ENCODE measurements at regions not wholly inside any gene's neighbourhood (a gene's known extent, or its start where the extent isn't known, plus 50 kb on each side); places are given as distances from the start of the nearest gene placed in this dataset.

GRCh38 chr13:104320446-104320845, 1254.2 kb upstream of the SLC10A2 start:
- no peak for DNase-seq

DNA sequence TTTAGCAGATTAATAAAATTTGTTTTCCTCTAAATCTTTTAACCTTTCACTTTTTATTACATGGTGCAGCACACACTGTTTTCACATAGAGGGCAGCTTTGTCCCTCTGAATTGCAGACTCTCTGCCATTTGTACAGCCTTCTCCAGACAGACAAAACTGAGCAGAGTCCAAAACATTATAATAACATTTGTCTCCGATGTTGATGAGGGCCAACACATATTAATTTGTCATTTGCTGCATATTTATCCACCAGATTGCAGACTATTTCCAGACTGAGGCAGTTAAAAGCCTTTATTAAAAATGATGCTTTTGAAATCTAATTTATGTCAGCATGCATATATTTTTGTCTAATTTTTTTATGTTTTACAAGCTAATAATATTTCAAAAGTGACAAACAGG, 1251.9 kb upstream of the SLC10A2 start:
- no peak for DNase-seq

GRCh38 chr13:104315606-104316005, 1249.4 kb upstream of the SLC10A2 start:
- DNase-seq = no peak

DNA sequence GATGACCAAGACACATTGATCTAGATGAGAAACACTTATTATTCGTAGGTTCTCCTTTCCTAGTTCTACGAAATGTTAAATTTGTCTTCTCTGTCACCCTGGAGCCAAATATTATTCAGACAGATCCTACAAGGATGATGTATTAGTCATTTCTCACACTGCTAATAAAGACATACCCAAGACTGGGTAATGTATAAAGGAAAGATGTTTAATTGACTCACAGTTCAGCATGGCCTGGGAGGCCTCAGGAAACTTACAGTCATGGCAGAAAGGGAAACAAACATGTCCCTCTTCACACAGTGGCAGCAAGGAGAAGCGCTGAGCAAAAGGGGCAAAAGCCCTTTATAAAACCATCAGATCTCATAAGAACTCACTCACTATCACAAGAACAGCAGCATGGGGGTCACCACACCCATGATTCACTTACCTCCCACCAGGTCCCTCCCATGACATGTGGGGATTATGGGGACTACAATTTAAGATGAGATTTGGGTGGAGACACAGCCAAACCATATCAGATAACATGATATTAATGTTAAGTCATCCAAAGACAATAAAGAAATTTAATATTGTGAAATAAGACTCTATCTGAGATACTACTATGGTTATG, 1248.8 kb upstream of the SLC10A2 start:
- DNase-seq = no peak

- DNase-seq = no peak
These were observed 1248.1 kb upstream of the SLC10A2 start for GRCh38 chr13:104314321-104314720.

DNA sequence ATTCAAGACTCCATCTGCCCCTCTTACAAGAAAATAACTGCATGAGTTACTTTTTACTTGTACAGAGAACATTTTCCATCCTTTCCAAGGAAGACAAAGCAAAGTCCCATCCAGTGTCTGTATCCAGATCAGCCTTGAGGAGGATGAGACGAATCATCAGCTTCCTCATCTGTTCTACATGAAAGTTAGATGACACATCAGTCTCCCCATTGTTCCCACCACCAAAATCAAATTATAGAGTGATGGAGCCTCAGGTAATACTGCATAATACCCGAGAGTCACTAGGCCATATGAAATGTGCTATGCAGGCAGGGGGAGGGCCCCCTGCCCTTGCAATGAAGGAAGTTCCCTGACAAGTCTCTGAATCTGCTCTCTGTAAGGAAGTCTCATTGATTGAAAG, 1244.6 kb upstream of the SLC10A2 start:
- no peak for DNase-seq

GRCh38 chr13:104309431-104309830, 1243.2 kb upstream of the SLC10A2 start:
- no peak for DNase-seq

DNA sequence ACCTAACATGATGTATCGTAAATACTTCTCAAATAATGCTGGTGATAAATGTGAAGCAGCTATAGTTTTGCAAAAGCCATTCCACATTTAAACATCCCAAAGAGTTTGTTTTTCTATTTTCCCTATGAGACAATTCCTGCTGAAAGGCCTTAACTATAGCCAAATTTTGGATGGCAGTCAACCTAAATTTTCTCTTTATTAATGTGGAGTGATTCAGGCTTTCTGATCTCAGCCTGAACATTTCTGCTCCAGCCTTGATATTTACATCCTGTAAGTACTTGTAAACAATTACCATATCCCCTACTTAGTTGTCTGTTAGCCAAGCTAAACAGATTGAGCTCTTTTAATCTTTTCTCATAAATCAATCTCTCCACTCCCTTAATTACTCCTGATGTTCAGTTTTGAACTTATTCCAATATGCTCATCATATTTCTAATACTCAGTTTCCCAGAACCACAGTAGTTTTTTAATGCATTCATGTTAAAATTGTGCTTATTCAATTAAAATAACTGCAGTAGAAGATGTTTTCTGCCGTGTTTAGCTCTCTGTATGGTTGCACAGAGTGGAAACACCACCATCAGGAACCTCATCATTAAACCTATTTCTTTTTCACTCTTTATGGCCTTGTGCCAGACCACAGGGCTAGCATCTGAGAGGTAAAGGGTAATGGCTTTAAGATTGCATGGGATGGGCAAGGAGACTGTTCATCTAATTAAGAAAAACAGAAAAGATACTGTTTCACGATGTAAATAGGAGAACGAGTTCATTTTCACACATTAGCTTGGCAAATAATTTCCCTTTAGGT, 1235.2 kb upstream of the SLC10A2 start:
- DNase-seq = no peak

GRCh38 chr13:104297075-104297474, 1230.9 kb upstream of the SLC10A2 start:
- no peak for DNase-seq

DNA sequence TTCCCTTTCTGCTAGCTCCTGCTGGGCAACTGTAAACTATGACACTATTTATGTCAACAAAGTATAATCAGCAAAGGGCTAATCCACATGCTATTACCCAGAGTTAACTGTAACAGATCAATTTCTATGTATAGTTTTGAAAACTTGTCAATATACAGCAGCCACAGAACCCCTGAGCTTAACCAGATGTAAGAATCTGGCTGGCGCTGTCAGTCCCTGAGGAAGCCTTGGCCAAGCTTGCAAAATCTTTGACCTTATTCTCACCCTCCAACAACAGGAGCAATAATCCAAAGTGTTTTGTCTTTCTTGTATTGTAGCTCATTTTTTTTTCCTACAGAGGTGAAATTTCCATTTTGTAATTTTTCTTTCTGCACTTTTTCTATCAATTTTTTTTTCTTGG, 1230.1 kb upstream of the SLC10A2 start:
- DNase-seq = no peak

- no peak for DNase-seq
These were observed 1229.3 kb upstream of the SLC10A2 start for GRCh38 chr13:104295537-104295936.

GRCh38 chr13:104289400-104289799, 1223.2 kb upstream of the SLC10A2 start:
- no peak for DNase-seq

- DNase-seq = no peak
These were observed 1222.3 kb upstream of the SLC10A2 start for GRCh38 chr13:104288496-104288895.

DNA sequence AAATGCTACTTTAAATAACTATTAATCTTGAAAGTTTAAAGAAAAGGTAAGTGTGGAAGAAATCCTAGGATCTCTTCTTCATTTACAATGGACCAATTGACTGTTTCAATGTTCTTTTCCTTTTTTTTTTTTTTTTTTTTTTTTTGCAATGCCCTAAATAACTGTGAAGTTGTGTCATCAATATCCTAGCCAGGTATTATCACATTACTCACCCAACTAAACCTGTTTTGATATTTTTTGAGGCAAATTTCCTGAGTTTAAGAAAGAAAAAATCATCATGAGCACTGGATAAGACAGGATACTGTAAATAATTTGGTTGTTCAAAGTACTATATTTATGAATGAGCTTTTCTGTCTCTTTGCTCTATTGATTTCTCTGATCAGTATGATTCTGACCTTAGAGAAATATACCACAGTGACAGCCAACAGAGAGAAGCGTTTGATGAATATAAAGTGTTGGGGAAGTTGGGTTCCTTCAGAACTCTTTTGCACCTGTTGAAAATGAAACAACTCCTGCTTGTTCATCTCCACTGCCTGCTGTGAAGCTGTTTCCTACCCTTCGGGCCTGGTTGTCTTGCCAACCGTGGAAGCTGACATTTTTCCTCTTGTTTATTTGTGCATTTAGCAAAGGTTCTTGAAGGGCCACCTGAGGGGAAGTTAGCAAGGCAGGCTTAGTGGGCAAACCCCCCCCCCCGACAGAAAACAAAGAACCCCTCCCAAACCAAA, 1220.5 kb upstream of the SLC10A2 start:
- no peak for DNase-seq

- no peak for DNase-seq
These were observed 1215.7 kb upstream of the SLC10A2 start for GRCh38 chr13:104281910-104282309.

DNA sequence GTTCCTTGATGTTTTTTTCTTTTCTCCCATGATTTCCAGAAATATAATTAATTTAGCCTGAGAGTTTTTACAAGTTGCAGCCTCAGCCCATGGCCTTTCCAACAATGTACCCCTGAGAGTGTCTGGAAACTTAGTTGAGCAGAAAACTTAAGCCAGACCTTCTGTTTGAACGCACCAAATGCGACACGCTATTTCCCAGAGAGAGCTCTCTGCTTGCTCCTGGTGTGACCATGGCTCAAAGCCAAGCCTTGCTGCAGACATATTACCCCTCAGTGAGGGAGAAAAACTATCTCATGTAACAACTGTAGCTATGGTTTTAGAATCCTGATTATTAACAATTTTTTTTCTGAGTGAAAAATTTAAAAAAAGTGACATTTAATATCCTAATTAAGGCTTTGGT, 1204.5 kb upstream of the SLC10A2 start:
- DNase-seq = no peak

GRCh38 chr13:104267206-104267811, 1201.1 kb upstream of the SLC10A2 start:
- DNase-seq = no peak

- DNase-seq = no peak
These were observed 1190.5 kb upstream of the SLC10A2 start for GRCh38 chr13:104256701-104257100.

- no peak for DNase-seq
These were observed 1187.0 kb upstream of the SLC10A2 start for GRCh38 chr13:104253063-104253680.

DNA sequence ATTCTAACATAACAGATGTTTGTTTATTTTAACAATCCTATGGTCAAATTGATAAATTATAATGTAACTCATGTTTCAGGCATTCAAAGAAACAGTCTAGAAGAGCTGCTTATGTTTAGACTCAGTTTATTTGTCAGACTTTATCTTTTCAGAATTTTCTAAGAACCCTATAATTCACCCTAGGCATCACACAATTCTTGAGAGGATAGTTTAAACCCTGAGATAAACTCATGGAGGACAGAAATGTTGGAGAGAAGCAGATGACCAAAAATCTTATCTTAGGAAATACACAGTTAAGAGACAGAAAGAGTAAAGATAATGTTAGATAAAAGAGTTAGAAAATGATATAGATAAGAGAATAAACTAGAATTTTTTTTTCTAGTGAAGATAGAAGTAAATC, 1185.7 kb upstream of the SLC10A2 start:
- no peak for DNase-seq

DNA sequence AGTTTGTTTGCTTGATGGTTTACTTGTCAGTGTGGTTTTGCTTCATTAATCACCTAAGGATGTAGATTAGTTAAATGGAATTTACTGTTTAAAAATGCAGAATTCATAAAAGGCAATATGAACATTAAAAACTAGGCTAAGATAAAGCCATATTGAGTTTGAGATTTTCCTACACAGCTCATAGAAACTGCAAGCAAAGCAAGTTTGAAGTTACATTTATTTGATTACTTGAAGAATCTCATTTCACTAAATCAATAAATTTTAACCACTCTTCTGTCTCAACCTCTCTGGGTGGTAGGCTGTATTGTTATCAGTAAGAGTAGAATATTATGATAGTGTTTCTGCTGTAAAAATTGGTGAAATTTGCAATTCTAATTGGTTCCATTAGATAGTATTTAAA, 1180.7 kb upstream of the SLC10A2 start:
- DNase-seq = no peak

DNA sequence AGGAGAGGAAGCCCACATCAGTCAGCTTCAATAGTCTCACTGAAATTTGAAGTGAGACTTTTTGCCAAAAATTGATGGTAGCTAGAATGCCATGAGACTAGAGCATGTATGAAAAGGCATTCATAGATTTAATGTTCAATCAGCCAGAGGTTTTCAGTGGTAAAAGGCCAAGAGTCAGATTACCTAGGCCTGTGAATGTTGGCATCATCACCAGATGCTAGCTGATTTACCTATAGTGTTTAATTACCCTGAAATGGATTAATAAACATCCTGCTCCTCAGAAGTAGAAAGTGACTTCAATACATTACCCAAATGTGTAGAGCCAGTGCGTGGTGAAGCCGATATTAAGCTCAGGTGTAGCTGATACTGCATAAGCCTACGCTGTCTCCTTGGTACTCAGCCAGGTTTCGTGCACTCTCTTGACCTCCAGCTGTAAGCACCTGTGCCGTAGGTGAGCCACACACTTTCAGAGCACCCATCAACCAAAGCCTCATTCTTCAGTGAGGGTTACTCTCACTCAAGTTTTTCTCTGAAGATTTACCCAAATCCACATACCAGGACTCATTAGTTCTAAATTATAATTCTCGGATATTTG, 1140.3 kb upstream of the SLC10A2 start:
- no peak for DNase-seq

GRCh38 chr13:104204177-104204576, 1138.0 kb upstream of the SLC10A2 start:
- no peak for DNase-seq

All from activated naive CD4-positive, alpha-beta T cell treated with Interleukin-2 at 50 U/mL for 16 hours (primary cell).